ENCODE measurements at regions not wholly inside any gene's neighbourhood (a gene's known extent, or its start where the extent isn't known, plus 50 kb on each side); places are given as distances from the start of the nearest gene placed in this dataset.
"Not testable (repeated sequence)": the region's sequence is repeated elsewhere in the genome, so short reads cannot be mapped to it uniquely, and the experiment has no call there.

DNA sequence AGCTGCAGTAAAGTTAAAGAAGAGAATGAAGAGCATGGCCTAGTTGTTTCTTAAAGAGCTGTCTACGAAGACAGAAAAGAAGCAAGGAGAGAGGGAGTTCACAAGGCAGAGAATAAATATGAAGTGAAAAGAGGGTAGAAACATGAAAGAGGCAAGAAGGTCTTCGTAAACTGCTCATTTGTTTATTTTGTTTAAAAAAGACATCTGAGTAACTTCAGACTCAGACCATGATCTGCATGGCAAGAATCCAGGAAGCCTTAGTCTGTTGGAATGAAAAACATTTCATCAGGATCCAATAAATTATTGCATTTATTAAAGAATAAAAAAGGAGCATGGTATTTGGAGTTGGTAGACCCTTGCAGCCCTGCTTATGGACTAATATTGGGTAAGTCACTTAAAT lies 151.1 kb downstream of the SEM1 start:
- Histone ChIP-seq H3K4me3 (no peak overlapping the region), H3K9me3 (replicated peaks in 1 of 3) (no peaks in the 10 kb centered on the region), H3K36me3 (replicated peaks in 1 of 2) (no peaks in the 10 kb centered on the region), H3K27me3 (no peaks in the 10 kb centered on the region), H3K27ac (no peak overlapping the region), H3K4me1 (replicated peaks in 1 of 2) (no peaks in the 10 kb centered on the region)
- intact Hi-C loops (cut with DNase I), result no loop called here
- TF ChIP-seq, protein P1, sequence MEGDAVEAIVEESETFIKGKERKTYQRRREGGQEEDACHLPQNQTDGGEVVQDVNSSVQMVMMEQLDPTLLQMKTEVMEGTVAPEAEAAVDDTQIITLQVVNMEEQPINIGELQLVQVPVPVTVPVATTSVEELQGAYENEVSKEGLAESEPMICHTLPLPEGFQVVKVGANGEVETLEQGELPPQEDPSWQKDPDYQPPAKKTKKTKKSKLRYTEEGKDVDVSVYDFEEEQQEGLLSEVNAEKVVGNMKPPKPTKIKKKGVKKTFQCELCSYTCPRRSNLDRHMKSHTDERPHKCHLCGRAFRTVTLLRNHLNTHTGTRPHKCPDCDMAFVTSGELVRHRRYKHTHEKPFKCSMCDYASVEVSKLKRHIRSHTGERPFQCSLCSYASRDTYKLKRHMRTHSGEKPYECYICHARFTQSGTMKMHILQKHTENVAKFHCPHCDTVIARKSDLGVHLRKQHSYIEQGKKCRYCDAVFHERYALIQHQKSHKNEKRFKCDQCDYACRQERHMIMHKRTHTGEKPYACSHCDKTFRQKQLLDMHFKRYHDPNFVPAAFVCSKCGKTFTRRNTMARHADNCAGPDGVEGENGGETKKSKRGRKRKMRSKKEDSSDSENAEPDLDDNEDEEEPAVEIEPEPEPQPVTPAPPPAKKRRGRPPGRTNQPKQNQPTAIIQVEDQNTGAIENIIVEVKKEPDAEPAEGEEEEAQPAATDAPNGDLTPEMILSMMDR (IDR thresholded peaks at IDR 0.05), result no peak
- no peak for TF ChIP-seq POLR2A (IDR thresholded peaks at IDR 0.05)
- 60 to 69% (median 65%) methylated on average over 2 of the region's 2 CpGs for WGBS, 4 donors
- no peak for DNase-seq

GRCh38 chr7:96558093-96558492 lies 151.6 kb downstream of the SEM1 start:
- Histone ChIP-seq H3K27ac (no peak overlapping the region), H3K9me3 (replicated peaks in 1 of 3) (no peaks in the 10 kb centered on the region), H3K36me3 (replicated peaks in 1 of 2) (no peaks in the 10 kb centered on the region), H3K27me3 (no peaks in the 10 kb centered on the region), H3K4me3 (no peak overlapping the region), H3K4me1 (replicated peaks in 1 of 2) (no peaks in the 10 kb centered on the region)
- DNase-seq, result no peak
- whole genome bisulfite sequencing, 4 donors, result 78 to 95% (median 93%) methylated on average over 8 to 9 of the region's 9 CpGs
- TF ChIP-seq, protein P1 (IDR thresholded peaks at IDR 0.05), result no peak
- no peak for TF ChIP-seq POLR2A (IDR thresholded peaks at IDR 0.05)
- intact Hi-C loops (cut with DNase I), result no loop called here

DNA sequence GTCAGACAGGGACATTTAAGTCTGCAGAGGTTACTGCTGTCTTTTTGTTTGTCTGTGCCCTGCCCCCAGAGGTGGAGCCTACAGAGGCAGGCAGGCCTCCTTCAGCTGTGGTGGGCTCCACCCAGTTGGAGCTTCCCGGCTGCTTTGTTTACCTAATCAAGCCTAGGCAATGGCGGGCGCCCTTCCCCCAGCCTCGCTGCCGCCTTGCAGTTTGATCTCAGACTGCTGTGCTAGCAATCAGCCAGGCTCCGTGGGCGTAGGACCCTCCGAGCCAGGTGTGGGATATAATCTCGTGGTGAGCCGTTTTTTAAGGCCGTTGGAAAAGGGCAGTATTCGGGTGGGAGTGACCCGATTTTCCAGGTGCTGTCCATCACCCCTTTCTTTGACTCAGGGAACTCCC lies 152.0 kb downstream of the SEM1 start:
- H3K4me1 ChIP-seq (replicated peaks in 1 of 2); H3K9me3 ChIP-seq (replicated peaks in 1 of 3); H3K27me3 ChIP-seq; H3K27ac ChIP-seq; H3K4me3 ChIP-seq; intact Hi-C loops (cut with DNase I); DNase-seq; H3K36me3 ChIP-seq (replicated peaks in 1 of 2): not testable (repeated sequence)
- 60 to 83% (median 75%) methylated on average over 3 to 12 of the region's 13 CpGs for WGBS, 4 donors

GRCh38 chr7:96548664-96549063 lies 161.0 kb downstream of the SEM1 start:
- DNase-seq, result no peak
- H3K27ac ChIP-seq, result no peak overlapping the region

GRCh38 chr7:96547371-96547811 lies 162.3 kb downstream of the SEM1 start:
- no peak overlapping the region for H3K27ac ChIP-seq
- 67 to 76% (median 70%) methylated on average over 3 of the region's 3 CpGs for WGBS, 4 donors
- no peak overlapping the region for H3K4me3 ChIP-seq
- no peaks in the 10 kb centered on the region for H3K9me3 ChIP-seq (replicated peaks in 1 of 3)
- no peaks in the 10 kb centered on the region for H3K27me3 ChIP-seq
- intact Hi-C loops (cut with DNase I), result no loop called here
- H3K36me3 ChIP-seq (replicated peaks in 1 of 2), result no peaks in the 10 kb centered on the region
- DNase-seq, result no peak
- TF ChIP-seq, protein P1 (IDR thresholded peaks at IDR 0.05), result no peak
- no peak for TF ChIP-seq POLR2A (IDR thresholded peaks at IDR 0.05)
- H3K4me1 ChIP-seq (replicated peaks in 1 of 2), result no peaks in the 10 kb centered on the region

More at GRCh38 chr7:96548664-96549063, 161.0 kb downstream of the SEM1 start:
- Histone ChIP-seq H3K9me3 (replicated peaks in 1 of 3) (no peaks in the 10 kb centered on the region), H3K4me1 (replicated peaks in 1 of 2) (no peaks in the 10 kb centered on the region), H3K4me3 (no peak overlapping the region), H3K36me3 (replicated peaks in 1 of 2) (no peaks in the 10 kb centered on the region), H3K27me3 (no peaks in the 10 kb centered on the region)
- TF ChIP-seq, protein P1 (IDR thresholded peaks at IDR 0.05), result no peak
- no peak for TF ChIP-seq POLR2A (IDR thresholded peaks at IDR 0.05)
- intact Hi-C loops (cut with DNase I), result no loop called here
- WGBS, 4 donors, result 89 to 97% (median 93%) methylated on average over 5 of the region's 5 CpGs
